GM12878 (cell line): ENCODE measurements at regions not wholly inside any gene's neighbourhood (a gene's known extent, or its start where the extent isn't known, plus 50 kb on each side); places are given as distances from the start of the nearest gene placed in this dataset.

Experiments used
- BMI1 ChIP-seq: fragments of 450-650 bp; IDR thresholded peaks from 2 replicates; pipeline ENCODE4 v1.6.1; 2016; ENCODE audit warnings: mild to moderate bottlenecking, moderate library complexity, borderline replicate concordance
- CHD2 ChIP-seq: IDR thresholded peaks from 2 replicates; pipeline ENCODE4 v1.6.1; 2011; ENCODE audit warnings: low read depth, low read length, improper control_type of control experiment, borderline replicate concordance
- HSF1 ChIP-seq: fragments of 150-350 bp; IDR thresholded peaks from 2 replicates; pipeline ENCODE4 v1.6.1; 2014; ENCODE audit warnings: mild to moderate bottlenecking, low read depth, low read length
- MYC ChIP-seq: IDR thresholded peaks from 2 replicates; pipeline ENCODE4 v1.6.1; 2011; ENCODE audit warnings: mild to moderate bottlenecking, low read length, moderate library complexity, inconsistent platforms; ENCODE audit not compliant: insufficient read depth, insufficient replicate concordance, insufficient read length, severe bottlenecking
- RBBP5 ChIP-seq: fragments of 200-600 bp; sonication (generic); conservative IDR thresholded peaks from 2 replicates; pipeline ENCODE4 v1.6.1; 2016
- TF ChIP-seq, protein P1 (sequence below): fragments of 450-650 bp; formaldehyde crosslinking; IDR thresholded peaks from 2 replicates; pipeline ENCODE4 v1.4.0; 2020; ENCODE audit warnings: mild to moderate bottlenecking, moderate library complexity

DNA sequence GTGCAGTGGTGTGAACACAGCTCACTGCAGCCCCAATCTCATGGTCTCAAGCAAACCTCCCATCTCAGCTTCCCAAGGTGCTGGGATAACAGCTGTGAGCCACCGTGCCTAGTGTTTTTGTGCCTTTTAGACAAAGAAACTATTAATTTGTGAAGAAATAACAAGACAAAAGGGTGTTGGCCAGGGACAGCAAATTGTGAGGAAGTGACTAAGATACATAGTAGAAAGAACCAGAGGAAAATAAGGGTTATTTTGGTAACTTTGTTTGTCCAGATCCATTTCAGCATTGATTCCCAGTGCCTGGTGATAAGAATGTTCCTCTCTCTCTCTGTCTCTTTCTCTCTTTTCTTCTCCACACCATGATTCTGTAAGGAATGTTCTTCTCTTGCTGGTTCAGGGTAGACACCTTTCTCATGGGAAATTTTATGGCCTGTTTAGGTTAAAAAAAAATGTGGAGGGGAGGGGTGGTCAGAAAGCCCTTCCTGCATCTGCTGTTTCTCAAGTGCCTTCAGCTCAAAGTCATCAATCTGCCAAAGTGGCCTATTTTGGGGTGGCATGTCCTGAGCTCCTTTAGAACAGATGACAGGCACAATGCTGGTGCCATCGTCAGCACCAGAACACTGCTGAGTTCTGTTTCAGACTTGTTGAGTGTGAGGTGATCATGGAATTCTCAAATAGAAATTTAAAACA is 184.4 kb upstream of the EEA1 start (continued):
- TF ChIP-seq, protein P1, sequence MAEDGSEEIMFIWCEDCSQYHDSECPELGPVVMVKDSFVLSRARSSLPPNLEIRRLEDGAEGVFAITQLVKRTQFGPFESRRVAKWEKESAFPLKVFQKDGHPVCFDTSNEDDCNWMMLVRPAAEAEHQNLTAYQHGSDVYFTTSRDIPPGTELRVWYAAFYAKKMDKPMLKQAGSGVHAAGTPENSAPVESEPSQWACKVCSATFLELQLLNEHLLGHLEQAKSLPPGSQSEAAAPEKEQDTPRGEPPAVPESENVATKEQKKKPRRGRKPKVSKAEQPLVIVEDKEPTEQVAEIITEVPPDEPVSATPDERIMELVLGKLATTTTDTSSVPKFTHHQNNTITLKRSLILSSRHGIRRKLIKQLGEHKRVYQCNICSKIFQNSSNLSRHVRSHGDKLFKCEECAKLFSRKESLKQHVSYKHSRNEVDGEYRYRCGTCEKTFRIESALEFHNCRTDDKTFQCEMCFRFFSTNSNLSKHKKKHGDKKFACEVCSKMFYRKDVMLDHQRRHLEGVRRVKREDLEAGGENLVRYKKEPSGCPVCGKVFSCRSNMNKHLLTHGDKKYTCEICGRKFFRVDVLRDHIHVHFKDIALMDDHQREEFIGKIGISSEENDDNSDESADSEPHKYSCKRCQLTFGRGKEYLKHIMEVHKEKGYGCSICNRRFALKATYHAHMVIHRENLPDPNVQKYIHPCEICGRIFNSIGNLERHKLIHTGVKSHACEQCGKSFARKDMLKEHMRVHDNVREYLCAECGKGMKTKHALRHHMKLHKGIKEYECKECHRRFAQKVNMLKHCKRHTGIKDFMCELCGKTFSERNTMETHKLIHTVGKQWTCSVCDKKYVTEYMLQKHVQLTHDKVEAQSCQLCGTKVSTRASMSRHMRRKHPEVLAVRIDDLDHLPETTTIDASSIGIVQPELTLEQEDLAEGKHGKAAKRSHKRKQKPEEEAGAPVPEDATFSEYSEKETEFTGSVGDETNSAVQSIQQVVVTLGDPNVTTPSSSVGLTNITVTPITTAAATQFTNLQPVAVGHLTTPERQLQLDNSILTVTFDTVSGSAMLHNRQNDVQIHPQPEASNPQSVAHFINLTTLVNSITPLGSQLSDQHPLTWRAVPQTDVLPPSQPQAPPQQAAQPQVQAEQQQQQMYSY (CRISPR knock-in tag) = no peak
- TF ChIP-seq BMI1 (no peak), RBBP5 (no peak), HSF1 (no peak), MYC (no peak), CHD2 (no peak)
